Breast epithelium (tissue), 3 donors: ENCODE measurements at regions not wholly inside any gene's neighbourhood (a gene's known extent, or its start where the extent isn't known, plus 50 kb on each side); places are given as distances from the start of the nearest gene placed in this dataset.

Experiments used
- POLR2A ChIP-seq: fragments of 450-650 bp; IDR thresholded peaks from one replicate; pipeline ENCODE4 v1.6.1; 2016; ENCODE audit warnings: antibody characterized with exemption, mild to moderate bottlenecking, moderate library complexity
- TF ChIP-seq, protein P1 (sequence below), 3 donors: fragments of 450-650 bp; IDR thresholded peaks; one replicate each; pipeline ENCODE4 v1.5.1; 2016 to 2017; ENCODE audit warnings: antibody characterized with exemption in 3 of 3, mild to moderate bottlenecking in 3 of 3, moderate library complexity in 3 of 3

DNA sequence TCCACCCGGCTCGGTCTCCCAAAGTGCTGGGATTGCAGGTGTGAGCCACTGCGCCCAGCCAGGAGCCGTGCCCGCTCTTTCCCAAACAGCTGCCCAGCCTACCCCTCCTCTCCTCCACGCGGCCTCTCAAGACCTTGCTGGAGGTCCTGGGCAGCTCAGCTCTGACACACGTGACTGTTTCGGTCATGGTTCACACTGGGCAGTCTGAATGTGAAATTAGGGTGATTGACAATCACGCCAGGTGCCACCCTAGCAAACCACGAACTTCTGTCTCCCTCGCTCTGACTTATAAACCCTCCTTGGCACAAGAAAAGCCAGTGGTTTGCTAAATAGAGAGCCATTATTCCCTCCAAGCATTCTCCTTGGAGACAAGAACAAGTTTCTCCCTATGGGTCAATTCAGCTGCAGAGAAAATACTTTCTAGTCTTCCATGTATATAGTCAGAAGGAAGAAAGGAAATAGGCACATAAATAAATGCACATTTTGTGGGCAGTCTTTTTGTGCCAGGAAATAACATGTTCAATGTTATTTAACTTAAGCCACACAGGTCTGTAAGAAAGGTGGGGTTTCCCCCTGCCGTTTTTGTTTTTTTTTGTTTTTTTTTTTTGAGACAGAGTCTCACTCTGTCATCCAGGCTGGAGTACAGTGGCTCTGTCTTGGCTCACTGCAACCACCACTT, 121.9 kb upstream of the MEF2A start:
- no peak for TF ChIP-seq POLR2A
- TF ChIP-seq, protein P1, sequence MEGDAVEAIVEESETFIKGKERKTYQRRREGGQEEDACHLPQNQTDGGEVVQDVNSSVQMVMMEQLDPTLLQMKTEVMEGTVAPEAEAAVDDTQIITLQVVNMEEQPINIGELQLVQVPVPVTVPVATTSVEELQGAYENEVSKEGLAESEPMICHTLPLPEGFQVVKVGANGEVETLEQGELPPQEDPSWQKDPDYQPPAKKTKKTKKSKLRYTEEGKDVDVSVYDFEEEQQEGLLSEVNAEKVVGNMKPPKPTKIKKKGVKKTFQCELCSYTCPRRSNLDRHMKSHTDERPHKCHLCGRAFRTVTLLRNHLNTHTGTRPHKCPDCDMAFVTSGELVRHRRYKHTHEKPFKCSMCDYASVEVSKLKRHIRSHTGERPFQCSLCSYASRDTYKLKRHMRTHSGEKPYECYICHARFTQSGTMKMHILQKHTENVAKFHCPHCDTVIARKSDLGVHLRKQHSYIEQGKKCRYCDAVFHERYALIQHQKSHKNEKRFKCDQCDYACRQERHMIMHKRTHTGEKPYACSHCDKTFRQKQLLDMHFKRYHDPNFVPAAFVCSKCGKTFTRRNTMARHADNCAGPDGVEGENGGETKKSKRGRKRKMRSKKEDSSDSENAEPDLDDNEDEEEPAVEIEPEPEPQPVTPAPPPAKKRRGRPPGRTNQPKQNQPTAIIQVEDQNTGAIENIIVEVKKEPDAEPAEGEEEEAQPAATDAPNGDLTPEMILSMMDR (IDR thresholded peaks at IDR 0.05): no peak
